Mesothelial cell of epicardium (in vitro differentiated cells): ENCODE measurements at regions not wholly inside any gene's neighbourhood (a gene's known extent, or its start where the extent isn't known, plus 50 kb on each side); places are given as distances from the start of the nearest gene placed in this dataset.

ENCODE experiments used
- DNase-seq, 2 experiments: peaks; one replicate each; pipeline ENCODE4 v3.0.0; 2021; ENCODE audit warnings: low spot score in 2 of 2; ENCODE audit not compliant: unreplicated experiment in 2 of 2
- H3K27ac Mint-ChIP-seq: 2 replicates; pipeline ENCODE4 v1.8.0; 2021; ENCODE audit warnings: mixed read lengths
- H3K27me3 Mint-ChIP-seq: 2 replicates; pipeline ENCODE4 v1.8.0; 2021; ENCODE audit warnings: low read depth, mixed read lengths
- H3K36me3 Mint-ChIP-seq: 2 replicates; pipeline ENCODE4 v1.8.0; 2021; ENCODE audit warnings: mixed read lengths
- H3K4me1 Mint-ChIP-seq: 2 replicates; pipeline ENCODE4 v1.8.0; 2021; ENCODE audit warnings: mixed read lengths
- H3K4me3 Mint-ChIP-seq: 2 replicates; pipeline ENCODE4 v1.8.0; 2021; ENCODE audit warnings: mild to moderate bottlenecking, moderate library complexity, mixed read lengths
- H3K9me3 Mint-ChIP-seq: 2 replicates; pipeline ENCODE4 v1.8.0; 2021; ENCODE audit warnings: mixed read lengths
- TF ChIP-seq, protein P1 (sequence below): fragments of 200-600 bp; sonication (generic); IDR thresholded peaks from one replicate; pipeline ENCODE4 v1.5.0; 2021; ENCODE audit warnings: antibody characterized with exemption; ENCODE audit not compliant: unreplicated experiment

DNA sequence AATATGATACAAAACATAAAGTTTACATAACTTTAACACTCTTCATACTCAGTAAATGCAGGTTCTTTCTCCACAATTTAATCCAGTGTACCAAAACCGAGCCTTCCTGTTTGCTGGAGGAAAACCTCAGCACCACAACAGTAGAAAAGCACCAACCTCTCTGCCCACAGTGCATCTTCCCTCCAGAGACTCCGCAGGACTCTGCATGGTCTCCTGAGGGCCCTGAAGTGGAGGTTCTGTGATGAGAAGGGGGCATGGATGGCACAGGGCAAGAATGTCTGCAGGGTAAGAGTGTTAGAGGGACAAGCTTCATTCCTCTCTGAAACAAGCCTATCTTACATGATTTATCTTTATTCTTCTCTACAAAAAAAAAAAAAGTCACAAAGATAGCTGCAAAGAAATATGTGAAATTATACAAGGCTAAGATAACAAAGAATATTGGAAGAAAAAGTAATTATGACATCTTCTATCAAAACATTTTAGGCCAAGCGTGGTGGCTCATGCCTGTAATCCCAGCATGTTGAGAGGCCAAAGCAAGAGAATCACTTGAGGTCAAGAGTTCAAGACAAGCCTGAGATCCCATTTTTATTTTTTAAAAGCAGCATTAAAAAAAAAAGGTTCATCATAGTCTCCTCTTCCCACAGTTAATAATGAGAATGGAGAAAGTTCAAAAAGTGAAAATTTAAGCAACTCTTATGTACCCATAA lies 102.0 kb downstream of the VPREB1 start:
- H3K9me3 Mint-ChIP-seq, result no peaks in the 10 kb centered on the region
- no peak for DNase-seq
- no peaks in the 10 kb centered on the region for H3K4me1 Mint-ChIP-seq
- no peaks in the 10 kb centered on the region for H3K36me3 Mint-ChIP-seq
- TF ChIP-seq, protein P1, sequence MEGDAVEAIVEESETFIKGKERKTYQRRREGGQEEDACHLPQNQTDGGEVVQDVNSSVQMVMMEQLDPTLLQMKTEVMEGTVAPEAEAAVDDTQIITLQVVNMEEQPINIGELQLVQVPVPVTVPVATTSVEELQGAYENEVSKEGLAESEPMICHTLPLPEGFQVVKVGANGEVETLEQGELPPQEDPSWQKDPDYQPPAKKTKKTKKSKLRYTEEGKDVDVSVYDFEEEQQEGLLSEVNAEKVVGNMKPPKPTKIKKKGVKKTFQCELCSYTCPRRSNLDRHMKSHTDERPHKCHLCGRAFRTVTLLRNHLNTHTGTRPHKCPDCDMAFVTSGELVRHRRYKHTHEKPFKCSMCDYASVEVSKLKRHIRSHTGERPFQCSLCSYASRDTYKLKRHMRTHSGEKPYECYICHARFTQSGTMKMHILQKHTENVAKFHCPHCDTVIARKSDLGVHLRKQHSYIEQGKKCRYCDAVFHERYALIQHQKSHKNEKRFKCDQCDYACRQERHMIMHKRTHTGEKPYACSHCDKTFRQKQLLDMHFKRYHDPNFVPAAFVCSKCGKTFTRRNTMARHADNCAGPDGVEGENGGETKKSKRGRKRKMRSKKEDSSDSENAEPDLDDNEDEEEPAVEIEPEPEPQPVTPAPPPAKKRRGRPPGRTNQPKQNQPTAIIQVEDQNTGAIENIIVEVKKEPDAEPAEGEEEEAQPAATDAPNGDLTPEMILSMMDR, result no peak
- peaks cover 63% of the 10 kb centered on the region for H3K27me3 Mint-ChIP-seq
- no peak overlapping the region for H3K27ac Mint-ChIP-seq
- H3K4me3 Mint-ChIP-seq, result no peak overlapping the region

GRCh38 chr22:22348127-22348814 lies 103.7 kb downstream of the VPREB1 start:
- no peak overlapping the region for H3K27ac Mint-ChIP-seq
- DNase-seq, result no peak

DNA sequence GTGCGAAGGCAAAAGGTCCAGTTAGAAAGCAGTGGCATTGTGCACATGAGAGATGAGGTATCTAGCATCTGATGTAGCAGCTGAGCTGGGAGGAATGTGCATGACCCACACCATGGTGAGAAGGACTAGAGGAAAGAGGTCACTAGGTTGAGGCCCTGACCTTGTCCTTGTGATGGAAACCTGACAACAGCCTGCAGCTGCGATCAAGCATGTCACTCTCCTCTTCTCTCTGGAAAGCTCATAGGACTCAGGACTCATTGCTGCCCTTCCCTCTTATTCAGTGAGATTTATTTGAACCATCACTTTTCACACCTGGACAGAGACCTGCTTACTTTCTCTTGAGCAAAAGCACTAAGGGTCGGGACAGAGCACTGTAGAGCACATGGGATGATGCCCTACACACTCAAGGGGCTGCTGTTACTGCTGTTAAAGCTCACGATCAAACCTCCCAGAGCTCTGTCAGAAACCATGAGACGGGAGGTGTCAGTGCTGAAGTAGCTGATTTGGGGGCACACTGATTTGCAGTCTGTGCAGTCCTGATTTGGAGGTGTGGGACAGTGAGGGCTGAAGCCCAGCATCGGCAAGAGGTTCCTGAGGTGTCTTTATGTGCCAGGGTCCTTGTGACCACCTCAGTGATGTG lies 104.3 kb downstream of the VPREB1 start:
- DNase-seq, result no peak
- Mint-ChIP-seq H3K4me3 (no peak overlapping the region), H3K36me3 (no peaks in the 10 kb centered on the region), H3K27me3 (peaks cover 82% of the 10 kb centered on the region), H3K27ac (no peak overlapping the region), H3K9me3 (no peaks in the 10 kb centered on the region), H3K4me1 (no peaks in the 10 kb centered on the region)
- TF ChIP-seq, protein P1, result no peak

More at GRCh38 chr22:22348127-22348814, 103.7 kb downstream of the VPREB1 start:
- Mint-ChIP-seq H3K4me1 (no peaks in the 10 kb centered on the region), H3K36me3 (no peaks in the 10 kb centered on the region), H3K27me3 (peaks cover 76% of the 10 kb centered on the region), H3K4me3 (no peak overlapping the region), H3K9me3 (no peaks in the 10 kb centered on the region)
- TF ChIP-seq, protein P1, result no peak

DNA sequence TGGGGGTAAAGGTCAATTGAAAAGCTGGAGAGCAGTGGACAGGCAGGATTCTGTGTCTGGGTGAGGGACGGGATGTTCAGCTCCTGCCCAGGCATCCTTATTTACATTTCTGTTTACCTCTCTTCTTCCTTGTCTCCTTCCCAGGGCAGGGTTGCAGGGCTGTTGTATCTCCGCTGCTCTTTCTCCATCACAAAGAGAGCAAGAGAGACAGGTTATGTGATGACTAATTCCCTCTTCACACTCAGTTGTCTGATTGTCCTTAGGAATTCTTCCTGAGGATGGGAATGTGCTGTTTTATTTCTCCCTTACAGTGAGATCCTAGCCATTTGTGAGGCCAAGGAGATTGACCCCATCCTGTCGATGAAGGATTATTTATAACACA lies 104.9 kb downstream of the VPREB1 start:
- H3K36me3 Mint-ChIP-seq, result no peaks in the 10 kb centered on the region
- H3K27ac Mint-ChIP-seq, result no peak overlapping the region
- H3K9me3 Mint-ChIP-seq, result no peaks in the 10 kb centered on the region
- H3K4me1 Mint-ChIP-seq, result no peaks in the 10 kb centered on the region
- TF ChIP-seq, protein P1, result no peak
- no peak overlapping the region for H3K4me3 Mint-ChIP-seq
- peaks cover 87% of the 10 kb centered on the region for H3K27me3 Mint-ChIP-seq
- DNase-seq, result no peak

DNA sequence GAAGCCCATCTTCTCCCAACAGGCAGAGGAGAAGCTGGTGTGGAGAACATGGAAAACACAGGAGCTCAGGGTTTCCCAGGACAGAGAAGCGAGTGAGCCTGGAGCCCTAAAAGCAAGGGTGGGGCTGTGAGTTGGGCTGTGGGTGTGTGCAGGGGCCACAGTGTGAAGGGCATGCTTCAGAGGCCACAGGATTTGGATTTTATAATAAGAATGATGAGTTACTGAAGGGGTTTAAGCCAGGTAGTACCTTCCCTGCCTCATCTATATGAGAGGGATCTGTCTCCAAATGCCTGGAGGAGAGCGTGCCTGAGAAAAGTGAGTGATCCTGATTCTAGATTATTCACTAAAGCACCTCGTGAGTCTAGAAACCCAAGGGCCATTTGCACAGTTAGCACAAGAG lies 106.8 kb downstream of the VPREB1 start:
- DNase-seq, result no peak
- no peaks in the 10 kb centered on the region for H3K4me1 Mint-ChIP-seq
- no peaks in the 10 kb centered on the region for H3K9me3 Mint-ChIP-seq
- H3K27ac Mint-ChIP-seq, result no peak overlapping the region
- H3K36me3 Mint-ChIP-seq, result no peaks in the 10 kb centered on the region
- H3K4me3 Mint-ChIP-seq, result no peak overlapping the region
- TF ChIP-seq, protein P1, result no peak
- peaks cover 95% of the 10 kb centered on the region for H3K27me3 Mint-ChIP-seq
